GM23338 (cell line): ENCODE measurements at regions not wholly inside any gene's neighbourhood (a gene's known extent, or its start where the extent isn't known, plus 50 kb on each side); places are given as distances from the start of the nearest gene placed in this dataset.

Source experiments
- ATAC-seq: fragments of 200-7000 bp; cut with Tn5 transposase; 3 replicates; pipeline ENCODE4 v1.9.1; 2020
- DNase-seq: peaks from one replicate; pipeline ENCODE4 v3.0.0-alpha.2; 2015; ENCODE audit warnings: low spot score
- H2AFZ ChIP-seq: fragments of 200-600 bp; sonication (generic); 2 replicates; pipeline ENCODE4 v1.8.0; 2016; ENCODE audit warnings: antibody characterized with exemption, mild to moderate bottlenecking, moderate library complexity
- H3F3A ChIP-seq: fragments of 200-600 bp; sonication (generic); replicated peaks from 2 replicates; pipeline ENCODE4 v1.8.0; 2017; ENCODE audit warnings: antibody characterized with exemption, mixed run types, low read depth
- H3K27ac ChIP-seq: fragments of 200-600 bp; sonication (generic); 2 replicates; pipeline ENCODE4 v1.6.1; 2016; ENCODE audit warnings: low read depth
- H3K27me3 ChIP-seq: fragments of 200-600 bp; sonication (generic); 2 replicates; pipeline ENCODE4 v1.8.0; 2016; ENCODE audit warnings: mild to moderate bottlenecking, mixed run types, moderate library complexity; ENCODE audit not compliant: insufficient read depth
- H3K36me3 ChIP-seq: fragments of 200-600 bp; sonication (generic); 2 replicates; pipeline ENCODE4 v1.8.0; 2016; ENCODE audit warnings: mild to moderate bottlenecking; ENCODE audit not compliant: insufficient read depth
- H3K4me1 ChIP-seq: fragments of 200-600 bp; sonication (generic); 2 replicates; pipeline ENCODE4 v1.8.0; 2016; ENCODE audit warnings: mild to moderate bottlenecking, moderate library complexity; ENCODE audit not compliant: insufficient read depth
- H3K4me2 ChIP-seq: fragments of 200-600 bp; sonication (generic); 2 replicates; pipeline ENCODE4 v1.7.1; 2017; ENCODE audit warnings: mixed run types
- H3K4me3 ChIP-seq: fragments of 200-600 bp; sonication (generic); 2 replicates; pipeline ENCODE4 v1.6.1; 2016; ENCODE audit warnings: mixed run types
- H3K79me2 ChIP-seq: fragments of 200-600 bp; sonication (generic); replicated peaks from 2 replicates; pipeline ENCODE4 v1.8.0; 2017; ENCODE audit warnings: mild to moderate bottlenecking; ENCODE audit not compliant: insufficient read depth
- H3K9me2 ChIP-seq: fragments of 200-600 bp; sonication (generic); 2 replicates; pipeline ENCODE4 v1.8.0; 2017; ENCODE audit not compliant: insufficient read depth
- H4K20me1 ChIP-seq: fragments of 200-600 bp; sonication (generic); replicated peaks from 2 replicates; pipeline ENCODE4 v1.8.0; 2017; ENCODE audit warnings: mild to moderate bottlenecking; ENCODE audit not compliant: insufficient read depth
- H3K27ac Mint-ChIP-seq: 2 replicates; pipeline ENCODE4 v1.8.0; 2020; ENCODE audit warnings: inconsistent platforms, mild to moderate bottlenecking, moderate library complexity, mixed read lengths
- H3K27me3 Mint-ChIP-seq: 3 replicates; pipeline ENCODE4 v1.8.0; 2022; ENCODE audit warnings: low read depth, mild to moderate bottlenecking, moderate library complexity, mixed read lengths, inconsistent platforms; ENCODE audit not compliant: insufficient read depth, poor library complexity
- H3K36me3 Mint-ChIP-seq: 3 replicates; pipeline ENCODE4 v1.8.0; 2021; ENCODE audit warnings: low read depth, mild to moderate bottlenecking, inconsistent platforms, moderate library complexity, mixed read lengths
- H3K4me1 Mint-ChIP-seq: 3 replicates; pipeline ENCODE4 v1.8.0; 2020; ENCODE audit warnings: mild to moderate bottlenecking, inconsistent platforms, mixed read lengths
- H3K4me3 Mint-ChIP-seq: 3 replicates; pipeline ENCODE4 v1.8.0; 2021; ENCODE audit warnings: moderate library complexity, mild to moderate bottlenecking, inconsistent platforms, mixed read lengths
- H3K9me3 Mint-ChIP-seq: 3 replicates; pipeline ENCODE4 v1.8.0; 2020; ENCODE audit warnings: moderate library complexity, mild to moderate bottlenecking, inconsistent platforms, mixed read lengths
- EZH2 ChIP-seq: fragments of 200-600 bp; sonication (generic); IDR thresholded peaks from one replicate; pipeline ENCODE4 v1.8.0; 2017; ENCODE audit warnings: antibody characterized with exemption, mild to moderate bottlenecking, low read depth; ENCODE audit not compliant: unreplicated experiment
- JUNB ChIP-seq: IDR thresholded peaks from one replicate; pipeline ENCODE4 v1.6.1; 2016; ENCODE audit warnings: antibody characterized with exemption; ENCODE audit not compliant: unreplicated experiment
- NANOG ChIP-seq: IDR thresholded peaks from 2 replicates; pipeline ENCODE4 v1.6.1; 2016; ENCODE audit warnings: antibody characterized with exemption, borderline replicate concordance
- POLR2AphosphoS5 ChIP-seq: IDR thresholded peaks from 2 replicates; pipeline ENCODE4 v1.6.1; 2016; ENCODE audit warnings: antibody characterized with exemption, low read depth
- REST ChIP-seq: IDR thresholded peaks from one replicate; pipeline ENCODE4 v1.6.1; 2018; ENCODE audit warnings: antibody characterized with exemption; ENCODE audit not compliant: unreplicated experiment
- STAT1 ChIP-seq: IDR thresholded peaks from one replicate; pipeline ENCODE4 v1.6.1; 2016; ENCODE audit warnings: antibody characterized with exemption; ENCODE audit not compliant: unreplicated experiment
- ZNF114 ChIP-seq: fragments of 250-450 bp; sonication (Bioruptor Pico); IDR thresholded peaks from 2 replicates; pipeline ENCODE4 v1.5.0; 2020; ENCODE audit warnings: mild to moderate bottlenecking, moderate library complexity
- ZNF331 ChIP-seq: fragments of 250-450 bp; sonication (Bioruptor Pico); IDR thresholded peaks from 2 replicates; pipeline ENCODE4 v1.5.0; 2020; ENCODE audit warnings: low read depth, mild to moderate bottlenecking, moderate library complexity
- TF ChIP-seq, protein P1 (sequence below): IDR thresholded peaks from 2 replicates; pipeline ENCODE4 v1.6.1; 2016; ENCODE audit warnings: antibody characterized with exemption
- TF ChIP-seq, protein P2 (sequence below): fragments of 250-450 bp; sonication (Bioruptor Pico); IDR thresholded peaks from 2 replicates; pipeline ENCODE4 v1.5.0; 2020; ENCODE audit warnings: mild to moderate bottlenecking, moderate library complexity
- TF ChIP-seq, protein P3 (sequence below), 2 experiments: fragments of 200-600 bp in 1 of 2; sonication (generic) in 1 of 2; conservative IDR thresholded peaks; 2 replicates each; pipeline versions ENCODE4 v1.5.1 to v1.6.1; 2016 to 2017; ENCODE audit warnings: antibody characterized with exemption in 2 of 2, low read depth in 2 of 2, mild to moderate bottlenecking in 2 of 2, moderate library complexity in 1 of 2

DNA sequence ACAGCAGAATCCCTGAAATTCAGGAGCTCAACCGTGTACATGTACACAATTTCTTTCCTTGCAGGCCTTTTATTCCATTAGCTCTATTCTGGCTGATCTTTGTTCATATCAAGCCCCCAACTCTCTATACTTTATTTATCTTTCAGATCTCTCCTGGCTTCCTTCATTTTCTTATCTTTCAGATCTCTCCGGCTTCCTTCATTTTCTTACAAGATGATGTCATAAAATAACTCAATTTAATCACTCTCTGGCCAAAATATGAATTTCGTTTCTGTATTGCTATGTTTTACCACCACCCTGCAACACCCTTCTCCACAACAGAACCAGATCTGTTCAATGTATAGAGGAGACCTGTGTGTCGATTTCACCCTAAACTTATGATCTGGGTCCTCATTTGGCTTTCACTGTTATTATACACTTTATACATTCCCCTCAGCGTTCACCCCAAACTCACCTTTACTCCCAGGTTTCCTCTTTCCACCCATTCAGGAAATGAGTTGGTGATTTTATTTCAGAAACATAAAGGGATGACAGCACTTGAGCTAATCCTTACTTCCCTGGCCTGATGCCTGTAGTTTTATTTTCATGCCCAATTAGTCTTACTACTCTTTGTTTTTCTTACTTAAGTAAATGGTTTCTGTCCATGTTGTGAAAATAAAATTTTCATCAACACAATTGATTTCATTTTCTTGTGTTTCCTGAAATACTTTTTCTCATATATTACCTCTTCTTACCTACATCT is 195.5 kb downstream of the BCHE start (continued):
- TF ChIP-seq, protein P1, sequence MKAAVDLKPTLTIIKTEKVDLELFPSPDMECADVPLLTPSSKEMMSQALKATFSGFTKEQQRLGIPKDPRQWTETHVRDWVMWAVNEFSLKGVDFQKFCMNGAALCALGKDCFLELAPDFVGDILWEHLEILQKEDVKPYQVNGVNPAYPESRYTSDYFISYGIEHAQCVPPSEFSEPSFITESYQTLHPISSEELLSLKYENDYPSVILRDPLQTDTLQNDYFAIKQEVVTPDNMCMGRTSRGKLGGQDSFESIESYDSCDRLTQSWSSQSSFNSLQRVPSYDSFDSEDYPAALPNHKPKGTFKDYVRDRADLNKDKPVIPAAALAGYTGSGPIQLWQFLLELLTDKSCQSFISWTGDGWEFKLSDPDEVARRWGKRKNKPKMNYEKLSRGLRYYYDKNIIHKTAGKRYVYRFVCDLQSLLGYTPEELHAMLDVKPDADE = no peak

DNA sequence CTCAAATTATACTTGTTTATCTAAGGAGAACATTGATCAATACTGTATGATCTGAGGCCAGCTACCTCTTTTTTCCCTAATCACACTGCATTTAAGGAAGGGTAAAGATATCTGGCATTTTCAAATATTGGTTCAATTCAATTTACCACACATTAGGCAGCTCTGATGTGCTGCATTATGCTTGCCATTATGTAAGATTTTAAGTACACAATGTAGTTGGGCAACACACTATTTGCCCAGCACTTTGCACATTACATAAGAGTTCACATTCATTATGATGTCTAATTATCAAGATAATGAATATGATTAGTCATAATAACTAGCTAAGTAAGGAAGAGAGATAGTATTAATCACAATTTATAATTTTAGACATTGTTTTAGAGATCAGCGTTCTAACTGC is 196.3 kb downstream of the BCHE start:
- Histone ChIP-seq H3K27me3 (no peaks in the 10 kb centered on the region), H3K4me3 (no peak overlapping the region), H3K9me2 (no peaks in the 10 kb centered on the region), H3K4me2 (no peak overlapping the region), H3K27ac (no peak overlapping the region), H3K4me1 (no peaks in the 10 kb centered on the region), H3K36me3 (no peaks in the 10 kb centered on the region), H2AFZ (no peak overlapping the region), H3F3A (no peaks in the 10 kb centered on the region), H3K79me2 (no peaks in the 10 kb centered on the region), H4K20me1 (no peaks in the 10 kb centered on the region)
- Mint-ChIP-seq H3K27me3 (no peaks in the 10 kb centered on the region), H3K4me1 (no peaks in the 10 kb centered on the region), H3K4me3 (no peak overlapping the region), H3K36me3 (no peaks in the 10 kb centered on the region; the same call in 2 of the 3 replicates), H3K9me3 (peaks cover 5% of the 10 kb centered on the region; the same call in 2 of the 3 replicates), H3K27ac (no peak overlapping the region)
- DNase-seq = no peak
- no peak for ATAC-seq
- TF ChIP-seq ZNF114 (CRISPR knock-in tag) = no peak
- no peak for TF ChIP-seq NANOG
- TF ChIP-seq, protein P2, sequence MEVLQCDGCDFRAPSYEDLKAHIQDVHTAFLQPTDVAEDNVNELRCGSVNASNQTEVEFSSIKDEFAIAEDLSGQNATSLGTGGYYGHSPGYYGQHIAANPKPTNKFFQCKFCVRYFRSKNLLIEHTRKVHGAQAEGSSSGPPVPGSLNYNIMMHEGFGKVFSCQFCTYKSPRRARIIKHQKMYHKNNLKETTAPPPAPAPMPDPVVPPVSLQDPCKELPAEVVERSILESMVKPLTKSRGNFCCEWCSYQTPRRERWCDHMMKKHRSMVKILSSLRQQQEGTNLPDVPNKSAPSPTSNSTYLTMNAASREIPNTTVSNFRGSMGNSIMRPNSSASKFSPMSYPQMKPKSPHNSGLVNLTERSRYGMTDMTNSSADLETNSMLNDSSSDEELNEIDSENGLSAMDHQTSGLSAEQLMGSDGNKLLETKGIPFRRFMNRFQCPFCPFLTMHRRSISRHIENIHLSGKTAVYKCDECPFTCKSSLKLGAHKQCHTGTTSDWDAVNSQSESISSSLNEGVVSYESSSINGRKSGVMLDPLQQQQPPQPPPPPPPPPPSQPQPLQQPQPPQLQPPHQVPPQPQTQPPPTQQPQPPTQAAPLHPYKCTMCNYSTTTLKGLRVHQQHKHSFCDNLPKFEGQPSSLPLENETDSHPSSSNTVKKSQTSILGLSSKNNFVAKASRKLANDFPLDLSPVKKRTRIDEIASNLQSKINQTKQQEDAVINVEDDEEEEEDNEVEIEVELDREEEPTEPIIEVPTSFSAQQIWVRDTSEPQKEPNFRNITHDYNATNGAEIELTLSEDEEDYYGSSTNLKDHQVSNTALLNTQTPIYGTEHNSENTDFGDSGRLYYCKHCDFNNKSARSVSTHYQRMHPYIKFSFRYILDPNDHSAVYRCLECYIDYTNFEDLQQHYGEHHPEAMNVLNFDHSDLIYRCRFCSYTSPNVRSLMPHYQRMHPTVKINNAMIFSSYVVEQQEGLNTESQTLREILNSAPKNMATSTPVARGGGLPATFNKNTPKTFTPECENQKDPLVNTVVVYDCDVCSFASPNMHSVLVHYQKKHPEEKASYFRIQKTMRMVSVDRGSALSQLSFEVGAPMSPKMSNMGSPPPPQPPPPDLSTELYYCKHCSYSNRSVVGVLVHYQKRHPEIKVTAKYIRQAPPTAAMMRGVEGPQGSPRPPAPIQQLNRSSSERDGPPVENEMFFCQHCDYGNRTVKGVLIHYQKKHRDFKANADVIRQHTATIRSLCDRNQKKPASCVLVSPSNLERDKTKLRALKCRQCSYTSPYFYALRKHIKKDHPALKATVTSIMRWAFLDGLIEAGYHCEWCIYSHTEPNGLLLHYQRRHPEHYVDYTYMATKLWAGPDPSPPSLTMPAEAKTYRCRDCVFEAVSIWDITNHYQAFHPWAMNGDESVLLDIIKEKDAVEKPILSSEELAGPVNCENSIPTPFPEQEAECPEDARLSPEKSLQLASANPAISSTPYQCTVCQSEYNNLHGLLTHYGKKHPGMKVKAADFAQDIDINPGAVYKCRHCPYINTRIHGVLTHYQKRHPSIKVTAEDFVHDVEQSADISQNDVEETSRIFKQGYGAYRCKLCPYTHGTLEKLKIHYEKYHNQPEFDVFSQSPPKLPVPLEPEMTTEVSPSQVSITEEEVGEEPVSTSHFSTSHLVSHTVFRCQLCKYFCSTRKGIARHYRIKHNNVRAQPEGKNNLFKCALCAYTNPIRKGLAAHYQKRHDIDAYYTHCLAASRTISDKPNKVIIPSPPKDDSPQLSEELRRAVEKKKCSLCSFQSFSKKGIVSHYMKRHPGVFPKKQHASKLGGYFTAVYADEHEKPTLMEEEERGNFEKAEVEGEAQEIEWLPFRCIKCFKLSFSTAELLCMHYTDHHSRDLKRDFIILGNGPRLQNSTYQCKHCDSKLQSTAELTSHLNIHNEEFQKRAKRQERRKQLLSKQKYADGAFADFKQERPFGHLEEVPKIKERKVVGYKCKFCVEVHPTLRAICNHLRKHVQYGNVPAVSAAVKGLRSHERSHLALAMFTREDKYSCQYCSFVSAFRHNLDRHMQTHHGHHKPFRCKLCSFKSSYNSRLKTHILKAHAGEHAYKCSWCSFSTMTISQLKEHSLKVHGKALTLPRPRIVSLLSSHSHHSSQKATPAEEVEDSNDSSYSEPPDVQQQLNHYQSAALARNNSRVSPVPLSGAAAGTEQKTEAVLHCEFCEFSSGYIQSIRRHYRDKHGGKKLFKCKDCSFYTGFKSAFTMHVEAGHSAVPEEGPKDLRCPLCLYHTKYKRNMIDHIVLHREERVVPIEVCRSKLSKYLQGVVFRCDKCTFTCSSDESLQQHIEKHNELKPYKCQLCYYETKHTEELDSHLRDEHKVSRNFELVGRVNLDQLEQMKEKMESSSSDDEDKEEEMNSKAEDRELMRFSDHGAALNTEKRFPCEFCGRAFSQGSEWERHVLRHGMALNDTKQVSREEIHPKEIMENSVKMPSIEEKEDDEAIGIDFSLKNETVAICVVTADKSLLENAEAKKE = no peak
- TF ChIP-seq JUNB = no peak
- no peak for TF ChIP-seq EZH2
- TF ChIP-seq, protein P1 = no peak
- TF ChIP-seq REST = no peak
- no peak for TF ChIP-seq ZNF331 (CRISPR knock-in tag)
- no peak for TF ChIP-seq POLR2AphosphoS5
- no peak for TF ChIP-seq STAT1
- TF ChIP-seq, protein P3, sequence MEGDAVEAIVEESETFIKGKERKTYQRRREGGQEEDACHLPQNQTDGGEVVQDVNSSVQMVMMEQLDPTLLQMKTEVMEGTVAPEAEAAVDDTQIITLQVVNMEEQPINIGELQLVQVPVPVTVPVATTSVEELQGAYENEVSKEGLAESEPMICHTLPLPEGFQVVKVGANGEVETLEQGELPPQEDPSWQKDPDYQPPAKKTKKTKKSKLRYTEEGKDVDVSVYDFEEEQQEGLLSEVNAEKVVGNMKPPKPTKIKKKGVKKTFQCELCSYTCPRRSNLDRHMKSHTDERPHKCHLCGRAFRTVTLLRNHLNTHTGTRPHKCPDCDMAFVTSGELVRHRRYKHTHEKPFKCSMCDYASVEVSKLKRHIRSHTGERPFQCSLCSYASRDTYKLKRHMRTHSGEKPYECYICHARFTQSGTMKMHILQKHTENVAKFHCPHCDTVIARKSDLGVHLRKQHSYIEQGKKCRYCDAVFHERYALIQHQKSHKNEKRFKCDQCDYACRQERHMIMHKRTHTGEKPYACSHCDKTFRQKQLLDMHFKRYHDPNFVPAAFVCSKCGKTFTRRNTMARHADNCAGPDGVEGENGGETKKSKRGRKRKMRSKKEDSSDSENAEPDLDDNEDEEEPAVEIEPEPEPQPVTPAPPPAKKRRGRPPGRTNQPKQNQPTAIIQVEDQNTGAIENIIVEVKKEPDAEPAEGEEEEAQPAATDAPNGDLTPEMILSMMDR (conservative IDR thresholded peaks at IDR 0.05; ENCODE audit: low read depth in 2 of 2) = no peak
